UCSD-AML1 (cell line): ENCODE measurements at regions not wholly inside any gene's neighbourhood (a gene's known extent, or its start where the extent isn't known, plus 50 kb on each side); places are given as distances from the start of the nearest gene placed in this dataset.
"Not testable (repeated sequence)": the region's sequence is repeated elsewhere in the genome, so short reads cannot be mapped to it uniquely, and the experiment has no call there.

Experiments used
- DNase-seq: peaks from one replicate; lab custom pipeline; 2025; ENCODE audit not compliant: unreplicated experiment; lab: John Stamatoyannopoulos, UW

DNA sequence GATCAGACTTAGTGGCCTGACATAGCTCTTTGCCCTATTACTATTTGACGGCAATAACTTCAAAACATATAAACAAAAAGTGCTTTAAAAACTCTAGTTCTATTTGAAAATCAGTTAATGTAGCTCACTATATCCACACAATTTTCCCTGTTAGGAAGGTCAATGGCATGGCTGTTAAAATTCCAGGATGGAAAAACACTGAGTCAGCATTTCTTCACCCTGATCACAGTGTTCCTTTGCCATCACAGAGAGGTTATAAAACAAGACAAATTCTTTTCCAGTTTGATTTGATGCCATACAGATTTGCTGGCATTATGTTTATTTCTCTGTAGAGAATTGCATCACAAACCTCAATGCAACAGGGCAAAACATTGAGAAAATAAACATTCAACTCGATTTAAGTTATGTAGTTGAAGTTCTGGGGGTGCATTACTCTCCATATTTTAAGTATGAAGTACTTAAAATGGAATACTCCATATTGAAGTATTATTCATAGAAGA, 253.7 kb upstream of the HSF2 start:
- no peak for DNase-seq

DNA sequence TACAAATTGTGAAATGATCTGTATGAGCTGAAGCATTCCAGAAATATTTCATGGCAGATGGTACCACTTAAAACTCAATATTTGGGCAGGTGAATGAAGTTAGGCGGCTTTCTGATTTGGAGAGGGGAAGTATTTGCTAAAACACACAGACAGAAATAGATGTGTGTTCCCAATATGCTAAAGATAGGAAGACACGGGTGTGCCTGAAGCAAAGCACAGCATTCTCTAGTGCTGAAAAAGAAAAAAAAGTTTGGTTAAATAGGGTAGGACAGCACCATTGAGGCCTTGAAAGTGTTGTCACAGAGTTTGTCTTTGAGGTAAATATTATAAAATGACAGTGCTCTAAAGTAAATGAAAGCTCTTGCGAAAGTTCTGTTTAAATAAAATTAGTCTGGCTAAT, 252.2 kb upstream of the HSF2 start:
- DNase-seq: no peak

DNA sequence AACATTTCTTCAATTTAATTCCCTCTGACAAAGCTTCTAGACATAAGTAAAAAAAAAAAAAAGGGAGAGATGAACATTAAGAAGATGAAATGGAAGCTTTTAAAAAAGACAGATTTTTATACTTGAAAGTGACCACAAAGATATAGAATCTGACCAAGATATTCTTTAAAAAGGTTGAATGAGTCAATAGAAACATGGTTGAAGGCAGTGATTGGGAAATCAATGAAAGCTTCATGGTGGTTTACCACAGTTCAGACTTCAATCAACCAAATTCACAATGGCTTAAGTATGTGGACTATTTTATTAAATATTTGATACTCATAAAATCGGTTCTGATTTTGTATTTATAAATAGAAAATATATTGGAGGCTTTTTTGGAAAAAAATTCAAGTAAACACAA, 248.4 kb upstream of the HSF2 start:
- no peak for DNase-seq

DNA sequence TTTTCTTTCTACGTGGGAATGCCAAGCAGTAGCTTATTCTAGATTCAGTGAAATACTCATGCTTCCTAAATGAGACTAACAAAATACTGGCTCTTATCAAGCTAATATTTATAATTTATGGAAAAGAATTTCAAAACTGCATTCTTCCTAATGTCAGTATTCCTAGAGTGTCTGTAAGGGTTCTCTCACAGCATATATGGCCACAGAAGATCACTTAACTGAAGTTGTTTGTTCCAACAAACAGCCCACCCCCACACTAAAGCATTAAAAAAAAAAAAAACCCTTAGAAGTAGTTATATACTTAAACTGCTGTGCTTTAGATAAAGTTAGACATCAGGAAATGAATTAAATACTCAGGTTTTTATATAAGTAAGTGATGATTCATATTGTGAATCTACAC, 247.7 kb upstream of the HSF2 start:
- no peak for DNase-seq

DNA sequence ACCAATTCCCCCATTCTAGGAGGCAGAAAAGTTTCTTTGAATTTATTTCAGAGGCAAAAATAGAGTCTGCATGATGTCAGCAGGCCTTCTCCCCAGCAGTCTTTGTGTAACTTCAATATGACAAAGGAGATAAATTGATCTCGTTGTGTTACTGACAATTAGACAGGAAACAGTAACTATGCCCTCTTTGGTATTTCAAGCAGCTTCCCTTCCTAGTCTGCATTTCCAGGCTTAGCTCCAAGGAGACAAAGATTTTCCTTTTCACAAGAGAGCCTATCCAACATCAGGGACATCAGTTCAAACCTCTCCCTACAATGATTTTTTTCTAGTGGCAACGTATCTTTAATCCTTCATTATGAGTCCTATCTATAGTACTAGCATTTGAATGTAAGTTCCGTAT, 245.9 kb upstream of the HSF2 start:
- DNase-seq: no peak

DNA sequence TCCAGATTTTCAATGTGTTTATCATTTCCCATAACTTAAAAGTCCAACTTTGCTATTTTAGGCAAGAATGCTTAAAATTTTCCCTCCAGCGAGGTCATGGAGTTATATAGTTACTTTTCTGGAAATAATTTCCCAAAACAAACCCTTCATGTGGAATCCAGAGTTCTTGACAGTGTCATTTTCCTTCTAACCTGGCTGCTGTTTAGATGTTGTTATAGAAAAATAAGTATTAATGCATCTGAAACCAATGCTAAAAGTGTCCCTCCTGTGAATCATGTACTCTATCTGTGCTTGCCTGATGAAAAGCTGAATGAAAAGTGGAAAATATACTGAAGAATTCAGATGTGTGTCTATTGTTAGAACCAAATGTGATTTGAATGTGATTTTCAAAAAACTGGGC, 245.3 kb upstream of the HSF2 start:
- no peak for DNase-seq

DNA sequence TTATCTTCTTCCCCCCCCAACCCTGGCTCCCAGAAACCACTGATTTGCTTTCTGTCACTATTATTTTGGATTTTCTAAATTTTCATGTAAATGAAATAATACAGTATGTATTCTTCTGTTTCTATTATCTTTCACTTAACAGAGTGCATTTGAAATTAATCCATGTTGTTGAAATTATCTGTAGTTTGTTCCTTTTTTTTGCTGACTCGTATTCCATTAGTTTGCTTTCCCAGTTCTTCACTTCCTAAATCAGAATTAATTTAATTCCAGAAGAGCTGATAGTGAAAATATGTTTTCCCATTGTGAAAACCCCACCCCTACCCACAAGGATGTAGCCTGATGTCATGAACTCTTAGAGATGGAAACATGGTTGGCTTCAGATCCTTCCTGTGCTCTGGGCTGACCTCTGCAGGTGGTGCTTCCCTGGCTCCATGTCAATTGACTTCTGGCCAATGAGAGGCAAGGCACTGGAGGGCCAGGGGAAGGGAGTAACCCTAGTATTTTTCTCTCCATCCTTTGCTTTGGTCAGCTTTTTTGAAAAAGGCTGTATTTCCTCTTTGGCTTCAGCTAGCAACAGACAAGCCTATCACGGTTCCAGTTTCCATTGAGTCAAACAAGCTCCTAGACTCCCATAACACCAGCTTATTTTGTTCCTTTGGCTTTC, 244.4 kb upstream of the HSF2 start:
- DNase-seq: no peak

DNA sequence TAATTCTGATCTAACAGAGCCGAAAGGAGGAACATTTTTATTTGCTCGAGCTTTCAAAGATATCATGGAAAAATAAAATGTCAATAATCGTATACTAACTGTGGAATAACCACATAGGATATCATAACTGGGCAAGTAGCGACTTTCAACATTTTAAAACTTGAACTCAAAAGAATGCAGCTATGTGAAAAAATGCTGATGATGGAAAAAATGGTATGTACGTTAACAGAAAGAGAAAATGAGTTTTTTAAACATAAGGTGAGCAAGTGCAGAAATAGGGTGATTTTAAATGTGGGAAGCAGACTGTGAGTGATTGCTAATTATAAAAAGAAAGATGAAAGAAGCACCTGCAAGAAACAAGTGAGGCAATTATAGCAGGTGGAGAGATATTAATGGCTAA, 238.3 kb upstream of the HSF2 start:
- no peak for DNase-seq

DNA sequence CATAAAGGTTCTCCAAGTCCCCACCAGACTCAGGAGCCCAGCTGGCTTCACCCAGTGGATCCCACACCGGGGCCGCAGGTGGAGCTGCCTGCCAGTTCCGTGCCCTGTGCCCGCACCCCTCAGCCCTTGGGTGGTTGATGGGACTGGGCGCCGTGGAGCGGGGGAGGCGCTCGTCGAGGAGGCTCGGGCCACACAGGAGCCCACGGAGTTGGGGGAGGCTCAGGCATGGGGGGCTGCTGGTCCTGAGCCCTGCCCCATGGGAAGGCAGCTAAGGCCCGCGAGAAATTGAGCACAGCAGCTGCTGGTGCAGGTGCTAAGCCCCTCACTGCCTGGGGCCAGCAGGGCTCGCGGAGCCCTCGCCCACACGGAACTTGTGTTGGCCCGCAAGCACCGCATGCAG, 234.4 kb upstream of the HSF2 start:
- DNase-seq: no peak

DNA sequence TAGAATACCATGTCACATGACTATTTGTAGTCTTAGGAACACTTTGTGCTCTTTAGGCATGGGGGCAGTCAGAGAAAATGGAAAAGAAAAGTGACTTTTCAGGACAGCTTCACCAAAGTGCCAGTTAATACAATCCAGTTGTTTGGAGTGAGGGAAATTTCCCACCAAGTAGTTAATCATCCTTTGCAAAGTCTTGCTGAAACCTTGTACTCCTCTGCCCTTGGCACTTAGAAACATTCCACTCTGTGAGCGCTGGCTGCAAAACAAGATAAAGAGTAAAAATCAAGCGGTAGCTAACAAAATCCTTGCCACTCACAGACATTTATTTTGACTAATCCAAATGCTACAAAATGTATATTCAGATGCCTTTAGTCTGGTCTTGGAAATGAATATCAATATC, 229.2 kb upstream of the HSF2 start:
- no peak for DNase-seq

DNA sequence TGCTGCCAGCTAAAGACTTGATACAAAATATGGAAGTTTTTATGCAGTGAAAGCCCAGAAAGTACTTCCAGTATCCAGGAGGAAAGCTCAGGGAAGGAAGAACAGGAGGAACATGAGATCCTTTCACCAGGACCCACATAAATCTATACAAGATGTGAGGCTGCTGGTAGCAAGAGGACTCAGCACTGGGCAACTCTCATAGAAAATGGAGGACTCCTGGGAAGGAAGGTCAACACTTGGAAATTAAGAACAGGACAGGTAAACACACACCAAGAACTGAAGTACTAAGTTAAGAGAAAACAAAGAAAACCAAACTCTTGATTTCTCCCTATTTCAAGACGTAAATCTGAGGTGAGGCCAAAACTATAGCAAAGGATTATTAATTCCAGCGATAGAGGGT, 220.5 kb upstream of the HSF2 start:
- no peak for DNase-seq

DNA sequence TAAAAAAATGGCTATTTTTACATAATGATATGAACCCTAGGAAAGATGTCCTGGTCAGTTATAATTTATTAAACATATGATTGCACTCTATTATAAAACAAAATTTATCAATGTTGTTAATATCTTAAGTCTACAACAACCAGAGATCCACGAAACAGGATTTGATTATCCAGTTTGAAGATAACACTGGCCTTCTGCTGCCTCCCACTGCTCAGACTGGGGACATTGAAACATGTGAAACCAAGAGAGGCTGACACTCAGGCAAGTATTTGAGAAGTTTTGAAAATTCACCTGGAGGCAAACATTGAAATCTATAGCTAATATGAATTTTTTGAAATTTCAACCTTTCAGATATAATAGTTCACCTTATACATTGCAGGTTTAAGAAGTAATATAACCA, 219.3 kb upstream of the HSF2 start:
- no peak for DNase-seq

DNA sequence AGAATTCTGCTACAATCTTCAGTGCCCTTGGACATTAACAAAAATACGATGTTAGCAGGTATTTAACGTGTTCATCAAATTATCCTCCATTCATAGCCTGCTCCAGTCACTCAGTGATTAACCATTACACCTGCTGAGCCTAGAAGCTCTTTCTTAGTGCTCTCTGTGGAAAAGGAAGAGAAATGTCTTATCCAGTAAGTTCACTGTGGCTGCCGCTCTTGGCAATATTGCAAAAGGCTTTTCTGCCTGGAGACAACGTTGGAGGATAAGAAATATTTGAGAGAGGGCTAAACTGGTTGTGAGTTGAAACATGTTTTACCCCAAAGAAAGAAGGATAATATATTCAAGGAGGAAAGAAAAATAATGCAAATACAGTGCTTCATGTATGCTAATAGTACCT, 217.4 kb upstream of the HSF2 start:
- no peak for DNase-seq

DNA sequence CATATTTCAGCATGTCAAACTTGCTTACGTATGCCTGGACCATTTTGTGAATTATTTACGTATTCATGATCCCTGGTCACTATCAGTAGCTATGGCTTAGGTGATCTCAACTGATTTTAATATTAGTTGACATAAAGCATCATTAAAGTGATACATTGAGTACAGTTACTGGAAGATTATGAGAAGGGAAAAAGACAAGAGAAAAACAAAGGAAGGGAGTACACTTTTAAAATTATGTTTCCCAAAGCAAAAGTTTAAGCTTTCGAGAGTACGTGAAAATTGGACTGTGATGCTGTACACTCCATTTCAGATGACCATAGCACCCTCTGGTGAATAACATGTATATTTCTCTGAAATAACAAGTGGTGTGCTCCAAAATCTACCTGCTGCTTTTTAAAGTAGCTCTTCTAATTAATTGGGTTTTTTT, 215.0 kb upstream of the HSF2 start:
- DNase-seq: no peak

DNA sequence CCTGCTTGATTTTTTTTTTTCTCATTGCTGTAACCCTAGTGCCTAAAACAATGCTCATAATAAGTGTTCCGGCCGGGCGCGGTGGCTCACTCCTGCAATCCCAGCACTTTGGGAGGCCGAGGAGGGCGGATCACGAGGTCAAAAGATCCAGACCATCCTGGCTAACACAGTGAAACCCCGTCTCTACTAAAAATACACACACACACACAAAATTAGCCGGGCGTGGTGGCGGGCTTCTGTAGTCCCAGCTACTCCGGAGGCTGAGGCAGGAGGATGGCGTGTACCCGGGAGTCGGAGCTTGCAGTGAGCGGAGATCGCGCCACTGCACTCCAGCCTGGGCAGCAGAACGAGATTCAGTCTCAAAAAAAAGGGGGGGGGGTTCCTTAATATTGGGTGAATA, 214.0 kb upstream of the HSF2 start:
- not testable (repeated sequence) for DNase-seq

DNA sequence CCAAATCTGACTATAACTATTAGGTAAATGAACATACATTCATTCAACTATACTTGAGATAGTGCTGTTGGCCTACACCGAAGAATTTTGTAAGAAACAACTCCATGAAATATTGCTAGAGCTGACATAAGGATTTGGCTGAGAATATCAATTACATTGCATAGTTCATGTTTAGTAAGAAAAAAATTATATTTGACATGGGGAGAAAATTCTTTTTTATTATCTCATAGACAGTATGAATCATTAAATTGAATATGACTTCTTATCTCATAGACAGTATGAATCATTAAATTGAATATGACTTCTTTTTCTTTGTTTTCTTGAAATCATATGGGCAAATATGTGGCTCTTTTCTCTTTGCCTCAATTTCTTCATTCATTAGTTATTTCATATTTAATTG, 212.3 kb upstream of the HSF2 start:
- no peak for DNase-seq

DNA sequence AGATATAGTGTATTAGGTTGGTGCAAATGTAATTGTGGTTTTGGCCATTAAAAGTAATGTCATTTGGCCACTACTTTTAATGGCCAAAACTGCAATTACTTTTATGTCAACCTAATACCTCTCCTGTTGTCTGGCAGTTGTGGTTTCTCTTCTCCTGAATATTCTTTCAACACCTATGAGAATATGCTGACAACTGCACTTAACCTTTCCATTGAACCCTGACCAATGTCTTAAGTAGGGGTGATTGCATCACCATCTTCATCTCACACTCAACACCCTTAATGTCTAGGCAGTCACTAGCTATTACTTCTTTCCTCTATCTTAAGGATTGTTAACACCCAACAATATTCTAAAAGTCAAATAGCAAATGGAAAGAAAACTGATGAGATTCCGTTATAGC, 200.5 kb upstream of the HSF2 start:
- DNase-seq: no peak

DNA sequence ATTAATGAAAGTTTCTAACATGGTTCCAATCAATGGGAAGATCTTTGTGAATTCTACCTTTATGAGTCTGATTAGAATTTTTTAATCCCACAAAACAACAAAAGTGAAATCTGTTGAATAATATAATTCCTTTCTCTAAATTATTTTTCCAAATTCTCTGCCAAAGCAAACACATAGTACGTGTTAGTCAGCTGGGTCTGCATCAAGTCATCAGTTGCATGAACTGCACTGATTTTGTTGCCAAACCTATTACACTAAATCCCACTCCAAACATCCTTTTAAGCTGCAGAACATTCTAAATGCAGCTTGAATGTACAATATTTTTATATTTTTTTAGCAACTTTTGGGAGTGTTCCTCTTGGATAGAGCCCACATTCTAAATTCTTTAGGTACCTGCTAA, 199.0 kb upstream of the HSF2 start:
- DNase-seq: no peak

DNA sequence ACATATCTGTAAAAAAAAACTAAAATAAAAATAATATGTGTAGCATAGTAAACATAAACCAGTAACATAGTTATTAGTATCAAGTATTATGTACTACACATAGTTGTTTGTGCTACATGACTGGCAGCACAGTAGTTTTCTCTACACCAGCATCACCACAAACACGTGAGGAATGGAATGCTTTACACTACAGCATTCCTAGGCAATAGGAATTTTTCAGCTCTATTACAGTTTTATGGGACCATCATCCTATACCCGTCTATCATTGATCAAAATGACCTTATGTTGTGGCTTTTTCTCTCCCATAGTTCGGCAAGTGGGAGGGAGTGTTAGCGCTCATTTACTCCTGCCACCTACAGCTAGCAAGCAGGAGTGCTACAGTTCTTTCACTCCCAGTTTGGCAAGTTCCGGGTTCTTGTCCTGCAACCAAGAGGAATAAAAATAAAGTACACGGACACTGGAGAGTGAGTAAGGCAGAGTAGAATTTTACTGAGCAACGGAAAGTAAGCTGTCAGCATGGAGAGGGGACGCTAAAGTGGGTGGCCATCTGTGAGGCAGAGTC, 196.8 kb upstream of the HSF2 start:
- DNase-seq: no peak

DNA sequence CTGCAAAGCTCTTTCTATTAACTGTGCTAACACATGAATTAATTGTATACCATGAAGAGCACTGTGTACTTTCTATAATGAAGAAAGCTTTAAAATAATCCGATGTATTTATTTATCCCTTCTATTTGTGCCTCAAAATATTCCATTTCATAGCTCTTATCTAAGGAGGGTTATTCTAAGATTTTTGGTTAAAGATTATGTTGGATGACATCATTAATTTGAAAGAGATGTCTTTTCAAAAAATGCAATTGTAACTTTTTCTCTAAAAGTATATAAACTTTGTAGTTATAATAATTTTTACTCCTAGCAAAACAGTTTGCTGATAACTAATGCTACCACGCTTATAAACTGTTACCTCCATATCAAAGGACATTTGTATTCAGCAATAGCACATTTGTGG, 192.4 kb upstream of the HSF2 start:
- DNase-seq: no peak

DNA sequence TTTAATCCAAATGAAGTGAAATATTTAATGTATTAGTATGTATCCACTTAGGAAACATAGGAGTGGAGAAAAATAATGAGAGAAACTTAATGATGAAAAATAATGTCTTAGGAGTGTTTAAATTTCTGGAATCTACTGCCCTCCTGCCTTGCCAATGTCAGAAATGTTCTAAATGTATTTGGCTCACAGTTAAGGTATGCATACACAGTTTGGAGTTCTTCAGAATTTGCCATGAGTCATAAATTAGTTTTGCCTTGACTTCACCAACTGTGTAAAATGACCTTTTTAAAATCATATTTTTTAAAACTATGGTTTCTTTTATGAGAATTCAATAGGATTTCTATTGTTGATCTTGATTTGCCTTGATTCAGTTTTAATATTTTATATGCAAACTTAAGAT, 191.7 kb upstream of the HSF2 start:
- no peak for DNase-seq

DNA sequence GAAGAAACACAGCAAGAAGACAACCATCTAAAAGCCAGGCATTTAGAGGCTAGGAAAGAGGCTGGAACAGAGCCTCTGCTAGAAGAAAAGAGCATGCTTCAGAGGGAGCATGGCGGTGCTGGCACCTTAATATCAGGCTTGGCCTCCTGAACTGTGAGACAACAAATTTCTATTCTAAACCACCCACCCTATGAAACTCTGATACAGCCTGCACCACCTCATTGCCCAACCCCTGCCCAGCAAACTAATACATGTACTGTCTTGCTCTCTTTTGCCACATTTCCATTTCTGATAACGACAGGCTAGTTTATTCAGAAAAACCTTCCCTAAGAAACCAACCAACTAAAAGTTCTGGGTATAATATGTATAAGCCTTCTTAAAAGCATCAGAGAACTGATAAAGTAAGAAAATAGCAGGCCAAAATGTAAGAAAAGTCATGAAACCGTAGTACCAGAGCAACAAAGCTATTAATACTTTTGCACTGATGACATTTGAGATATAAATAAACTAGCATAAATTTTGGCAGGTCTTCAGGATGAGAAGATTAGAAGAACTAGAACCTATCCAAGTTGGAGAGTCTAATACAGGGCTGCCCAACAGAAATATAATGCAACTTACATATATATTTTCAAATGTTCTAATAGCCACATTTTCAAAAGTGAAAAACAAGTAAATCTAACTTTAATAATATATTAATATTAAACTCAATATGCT, 184.7 kb upstream of the HSF2 start:
- no peak for DNase-seq

DNA sequence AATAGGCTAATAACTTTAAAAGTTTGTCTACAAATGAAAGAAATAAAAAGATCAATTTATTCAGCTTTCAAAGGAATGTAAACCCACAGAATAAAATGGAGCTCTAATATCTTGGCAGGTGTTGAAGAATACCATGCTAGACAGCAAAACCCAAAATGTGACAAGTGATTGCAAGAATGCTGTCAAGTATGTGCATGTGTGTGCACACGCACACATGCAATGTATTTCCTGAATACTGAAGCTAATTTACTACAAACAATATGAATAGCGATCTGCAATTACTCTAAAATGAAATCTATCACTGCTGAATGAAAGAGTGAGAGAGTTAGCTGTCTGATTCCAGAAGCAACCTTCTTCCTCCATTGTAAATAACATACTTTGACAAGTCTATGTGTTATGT, 179.2 kb upstream of the HSF2 start:
- DNase-seq: no peak
